HEK293 (cell line): ENCODE measurements at regions not wholly inside any gene's neighbourhood (a gene's known extent, or its start where the extent isn't known, plus 50 kb on each side); places are given as distances from the start of the nearest gene placed in this dataset.

Source experiments
- CTCF ChIA-PET: fragments of 350-600 bp; formaldehyde crosslinking; extraction: SDS; loops from one replicate; lab custom pipeline; 2021; ENCODE audit warnings: antibody characterized with exemption; lab: Yijun Ruan, JAX
- POLR2A ChIA-PET: fragments of 300-600 bp; formaldehyde crosslinking; extraction: SDS; loops from one replicate; lab custom pipeline; 2020; ENCODE audit warnings: antibody characterized with exemption, inconsistent platforms; lab: Yijun Ruan, JAX
- H3K27ac ChIP-seq: fragments of 200-500 bp; sonication (Bioruptor generic); 2 replicates; pipeline ENCODE4 v1.5.1; 2014; ENCODE audit warnings: low read depth, low read length, control low read depth, inconsistent platforms; ENCODE audit errors: extremely low read depth
- H3K36me3 ChIP-seq, 2 experiments: fragments of 200-500 bp in 1 of 2; sonication (Bioruptor generic) in 1 of 2; 1 replicate in 1 of 2; 2 replicates in 1 of 2; pipeline ENCODE4 v1.5.1; 2014 to 2017; ENCODE audit warnings: inconsistent platforms in 2 of 2, low read length in 2 of 2; ENCODE audit not compliant: control insufficient read depth in 2 of 2, insufficient read depth in 1 of 2
- H3K4me1 ChIP-seq: fragments of 200-500 bp; sonication (Bioruptor generic); 2 replicates; pipeline ENCODE4 v1.5.1; 2014; ENCODE audit warnings: mild to moderate bottlenecking, low read length, inconsistent platforms; ENCODE audit not compliant: control insufficient read depth, insufficient read depth
- H3K4me3 ChIP-seq: 2 replicates; pipeline ENCODE4 v1.5.1; 2011; ENCODE audit warnings: low read depth, mild to moderate bottlenecking, control low read depth, low read length, moderate library complexity
- H3K9me3 ChIP-seq: fragments of 200-500 bp; sonication (Bioruptor generic); 2 replicates; pipeline ENCODE4 v1.5.1; 2014; ENCODE audit warnings: low read depth, low read length, inconsistent platforms; ENCODE audit not compliant: control insufficient read depth, insufficient read depth
- HOXA7 ChIP-seq: sonication (generic); formaldehyde crosslinking; IDR thresholded peaks from 2 replicates; pipeline ENCODE4 v1.8.1; 2022; ENCODE audit warnings: missing genetic modification reagents, borderline replicate concordance
- INSM2 ChIP-seq: fragments of 450-650 bp; formaldehyde crosslinking; IDR thresholded peaks from 2 replicates; pipeline ENCODE4 v1.5.1; 2016; ENCODE audit warnings: missing biosample characterization, missing genetic modification characterization
- MEIS1 ChIP-seq: sonication (generic); formaldehyde crosslinking; IDR thresholded peaks from 2 replicates; pipeline ENCODE4 v1.8.1; 2022; ENCODE audit warnings: missing genetic modification reagents, mild to moderate bottlenecking, borderline replicate concordance
- SETDB1 ChIP-seq: IDR thresholded peaks from one replicate; pipeline ENCODE4 v1.6.1; 2017; ENCODE audit warnings: mild to moderate bottlenecking, low read length, moderate library complexity, mixed read lengths; ENCODE audit not compliant: insufficient read length
- SP3 ChIP-seq: fragments of 450-650 bp; formaldehyde crosslinking; IDR thresholded peaks from 2 replicates; pipeline ENCODE4 v1.5.1; 2016; ENCODE audit warnings: missing biosample characterization, missing genetic modification characterization
- ZNF132 ChIP-seq: fragments of 450-650 bp; formaldehyde crosslinking; IDR thresholded peaks from 2 replicates; pipeline ENCODE4 v1.5.1; 2017; ENCODE audit warnings: missing biosample characterization, missing genetic modification characterization, borderline replicate concordance
- ZNF138 ChIP-seq: fragments of 450-650 bp; formaldehyde crosslinking; IDR thresholded peaks from 2 replicates; pipeline ENCODE4 v1.5.1; 2016; ENCODE audit warnings: missing biosample characterization, missing genetic modification characterization, borderline replicate concordance
- ZNF175 ChIP-seq: fragments of 450-650 bp; formaldehyde crosslinking; IDR thresholded peaks from 2 replicates; pipeline ENCODE4 v1.5.1; 2016; ENCODE audit warnings: missing biosample characterization, missing genetic modification characterization
- ZNF280D ChIP-seq: fragments of 450-650 bp; formaldehyde crosslinking; IDR thresholded peaks from 2 replicates; pipeline ENCODE4 v1.5.1; 2016; ENCODE audit warnings: missing biosample characterization, missing genetic modification characterization
- ZNF350 ChIP-seq: fragments of 450-650 bp; formaldehyde crosslinking; IDR thresholded peaks from 2 replicates; pipeline ENCODE4 v1.5.0; 2017; ENCODE audit warnings: missing biosample characterization, mild to moderate bottlenecking, missing genetic modification characterization
- ZNF394 ChIP-seq: fragments of 450-650 bp; formaldehyde crosslinking; IDR thresholded peaks from 2 replicates; pipeline ENCODE4 v1.5.1; 2016; ENCODE audit warnings: missing biosample characterization, missing genetic modification characterization, mild to moderate bottlenecking, moderate library complexity, borderline replicate concordance
- ZNF521 ChIP-seq: fragments of 450-650 bp; formaldehyde crosslinking; IDR thresholded peaks from 2 replicates; pipeline ENCODE4 v1.5.1; 2017; ENCODE audit warnings: missing biosample characterization, mild to moderate bottlenecking, missing genetic modification characterization
- ZNF530 ChIP-seq: fragments of 450-650 bp; formaldehyde crosslinking; IDR thresholded peaks from 2 replicates; pipeline ENCODE4 v1.5.1; 2016; ENCODE audit warnings: low read depth, missing biosample characterization, missing genetic modification characterization
- ZNF654 ChIP-seq: fragments of 450-650 bp; formaldehyde crosslinking; IDR thresholded peaks from 2 replicates; pipeline ENCODE4 v1.5.1; 2016; ENCODE audit warnings: low read depth, missing biosample characterization, missing genetic modification characterization
- ZNF692 ChIP-seq: fragments of 450-650 bp; formaldehyde crosslinking; IDR thresholded peaks from 2 replicates; pipeline ENCODE4 v1.5.1; 2016; ENCODE audit warnings: missing biosample characterization, missing genetic modification characterization
- ZNF701 ChIP-seq: fragments of 450-650 bp; formaldehyde crosslinking; IDR thresholded peaks from 2 replicates; pipeline ENCODE4 v1.5.1; 2016; ENCODE audit warnings: missing biosample characterization, missing genetic modification characterization
- ZNF747 ChIP-seq: fragments of 450-650 bp; formaldehyde crosslinking; IDR thresholded peaks from 2 replicates; pipeline ENCODE4 v1.5.1; 2016; ENCODE audit warnings: missing biosample characterization, missing genetic modification characterization
- ZSCAN18 ChIP-seq: fragments of 450-650 bp; formaldehyde crosslinking; IDR thresholded peaks from 2 replicates; pipeline ENCODE4 v1.5.1; 2016; ENCODE audit warnings: missing biosample characterization, missing genetic modification characterization
- TF ChIP-seq, protein P1 (sequence below): fragments of 450-650 bp; formaldehyde crosslinking; IDR thresholded peaks from 2 replicates; pipeline ENCODE4 v1.5.1; 2016; ENCODE audit warnings: missing biosample characterization, missing genetic modification characterization
- TF ChIP-seq, protein P2 (sequence below): sonication (generic); formaldehyde crosslinking; IDR thresholded peaks from 2 replicates; pipeline ENCODE4 v1.8.1; 2022; ENCODE audit warnings: mild to moderate bottlenecking, moderate library complexity, missing genetic modification reagents

DNA sequence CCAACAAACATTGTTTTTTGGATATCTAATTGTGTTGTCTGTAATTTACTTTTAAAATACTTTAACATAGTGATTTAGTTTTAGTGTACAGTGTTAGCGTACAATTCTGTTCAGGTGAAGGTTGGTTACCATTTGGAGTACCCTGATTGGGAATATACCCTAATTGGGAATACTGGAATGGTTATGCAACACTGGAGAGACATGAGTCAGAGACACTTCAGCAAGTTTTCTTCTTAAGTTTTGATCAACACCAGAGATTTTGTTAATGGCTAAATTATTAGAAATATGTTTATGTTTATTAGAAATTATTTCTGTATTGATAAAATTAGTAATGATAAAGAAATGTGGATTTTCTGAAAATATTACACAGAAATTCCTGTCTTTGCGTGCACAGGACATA is 100.3 kb upstream of the NABP1 start:
- Histone ChIP-seq H3K27ac (no peak overlapping the region), H3K36me3 (no peaks in the 10 kb centered on the region), H3K4me3 (no peak overlapping the region), H3K4me1 (no peaks in the 10 kb centered on the region), H3K9me3 (no peaks in the 10 kb centered on the region)
- CTCF ChIA-PET, result interaction anchor here (0.6 to 1.7 kb wide), 2 partner anchors 11 to 12 kb away, joined by 3 to 8 read pairs; no protein-coding TSS in a partner anchor
- POLR2A ChIA-PET, result no interaction called here
- TF ChIP-seq ZNF394 (tag by site-specific recombination) (no peak), ZNF747 (tag by site-specific recombination) (no peak), ZNF521 (no peak), INSM2 (tag by site-specific recombination) (no peak), ZNF132 (tag by site-specific recombination) (no peak), ZNF175 (tag by site-specific recombination) (no peak), ZNF654 (tag by site-specific recombination) (no peak), ZNF350 (tag by site-specific recombination) (no peak), MEIS1 (CRISPR knock-in tag) (no peak), ZNF530 (tag by site-specific recombination) (no peak), ZNF138 (tag by site-specific recombination) (no peak), SP3 (no peak), SETDB1 (no peak), ZNF701 (tag by site-specific recombination) (no peak), ZSCAN18 (tag by site-specific recombination) (no peak), HOXA7 (no peak), ZNF692 (tag by site-specific recombination) (no peak), ZNF280D (no peak)
- TF ChIP-seq, protein P1, sequence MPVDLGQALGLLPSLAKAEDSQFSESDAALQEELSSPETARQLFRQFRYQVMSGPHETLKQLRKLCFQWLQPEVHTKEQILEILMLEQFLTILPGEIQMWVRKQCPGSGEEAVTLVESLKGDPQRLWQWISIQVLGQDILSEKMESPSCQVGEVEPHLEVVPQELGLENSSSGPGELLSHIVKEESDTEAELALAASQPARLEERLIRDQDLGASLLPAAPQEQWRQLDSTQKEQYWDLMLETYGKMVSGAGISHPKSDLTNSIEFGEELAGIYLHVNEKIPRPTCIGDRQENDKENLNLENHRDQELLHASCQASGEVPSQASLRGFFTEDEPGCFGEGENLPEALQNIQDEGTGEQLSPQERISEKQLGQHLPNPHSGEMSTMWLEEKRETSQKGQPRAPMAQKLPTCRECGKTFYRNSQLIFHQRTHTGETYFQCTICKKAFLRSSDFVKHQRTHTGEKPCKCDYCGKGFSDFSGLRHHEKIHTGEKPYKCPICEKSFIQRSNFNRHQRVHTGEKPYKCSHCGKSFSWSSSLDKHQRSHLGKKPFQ (tag by site-specific recombination), result no peak
- TF ChIP-seq, protein P2, sequence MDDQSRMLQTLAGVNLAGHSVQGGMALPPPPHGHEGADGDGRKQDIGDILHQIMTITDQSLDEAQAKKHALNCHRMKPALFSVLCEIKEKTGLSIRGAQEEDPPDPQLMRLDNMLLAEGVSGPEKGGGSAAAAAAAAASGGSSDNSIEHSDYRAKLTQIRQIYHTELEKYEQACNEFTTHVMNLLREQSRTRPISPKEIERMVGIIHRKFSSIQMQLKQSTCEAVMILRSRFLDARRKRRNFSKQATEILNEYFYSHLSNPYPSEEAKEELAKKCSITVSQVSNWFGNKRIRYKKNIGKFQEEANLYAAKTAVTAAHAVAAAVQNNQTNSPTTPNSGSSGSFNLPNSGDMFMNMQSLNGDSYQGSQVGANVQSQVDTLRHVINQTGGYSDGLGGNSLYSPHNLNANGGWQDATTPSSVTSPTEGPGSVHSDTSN, result no peak
